ENCODE measurements at regions not wholly inside any gene's neighbourhood (a gene's known extent, or its start where the extent isn't known, plus 50 kb on each side); places are given as distances from the start of the nearest gene placed in this dataset.

GRCh38 chr1:94731891-94732290 lies 88.3 kb upstream of the SLC44A3 start:
- TF ChIP-seq POLR2A (IDR thresholded peaks at IDR 0.05; ENCODE audit: low read depth) (no peak), CTCF (IDR thresholded peaks at IDR 0.05) (no peak), POLR2AphosphoS5 (IDR thresholded peaks at IDR 0.05) (no peak), EP300 (IDR thresholded peaks at IDR 0.05) (no peak)
